ENCODE measurements at regions not wholly inside any gene's neighbourhood (a gene's known extent, or its start where the extent isn't known, plus 50 kb on each side); places are given as distances from the start of the nearest gene placed in this dataset.

GRCh38 chr2:38432820-38433606 is 55.9 kb upstream of the ATL2 start:
- DNase-seq (ENCODE audit: low spot score, unreplicated experiment): no peak
- no peak for TF ChIP-seq CTCF (IDR thresholded peaks at IDR 0.05; ENCODE audit: unreplicated experiment)
- H3K9me3 Mint-ChIP-seq (ENCODE audit: low read depth): no peaks in the 10 kb centered on the region
- H3K4me1 Mint-ChIP-seq (ENCODE audit: low read depth): peaks cover 13% of the 10 kb centered on the region
- H3K27ac Mint-ChIP-seq: no peak overlapping the region
- peaks cover 3% of the 10 kb centered on the region for H3K27me3 Mint-ChIP-seq
- H3K4me3 Mint-ChIP-seq (ENCODE audit: low read depth): no peak overlapping the region
- H3K36me3 Mint-ChIP-seq (ENCODE audit: insufficient read depth): no peaks in the 10 kb centered on the region

GRCh38 chr2:38430597-38431207 is 53.6 kb upstream of the ATL2 start:
- no peak for DNase-seq (ENCODE audit: low spot score, unreplicated experiment)
- TF ChIP-seq CTCF (IDR thresholded peaks at IDR 0.05; ENCODE audit: unreplicated experiment): no peak
- H3K36me3 Mint-ChIP-seq (ENCODE audit: insufficient read depth): no peaks in the 10 kb centered on the region
- no peak overlapping the region for H3K4me3 Mint-ChIP-seq (ENCODE audit: low read depth)
- H3K9me3 Mint-ChIP-seq (ENCODE audit: low read depth): no peaks in the 10 kb centered on the region
- peaks cover 3% of the 10 kb centered on the region for H3K27me3 Mint-ChIP-seq
- H3K4me1 Mint-ChIP-seq (ENCODE audit: low read depth): peaks cover 8% of the 10 kb centered on the region
- no peak overlapping the region for H3K27ac Mint-ChIP-seq

GRCh38 chr2:38430196-38430595 is 53.1 kb upstream of the ATL2 start:
- no peaks in the 10 kb centered on the region for H3K9me3 Mint-ChIP-seq (ENCODE audit: low read depth)
- TF ChIP-seq CTCF (IDR thresholded peaks at IDR 0.05; ENCODE audit: unreplicated experiment): no peak
- H3K36me3 Mint-ChIP-seq (ENCODE audit: insufficient read depth): no peaks in the 10 kb centered on the region
- no peak for DNase-seq (ENCODE audit: low spot score, unreplicated experiment)
- peaks cover 3% of the 10 kb centered on the region for H3K27me3 Mint-ChIP-seq
- no peak overlapping the region for H3K27ac Mint-ChIP-seq
- H3K4me3 Mint-ChIP-seq (ENCODE audit: low read depth): no peak overlapping the region
- H3K4me1 Mint-ChIP-seq (ENCODE audit: low read depth): peaks cover 8% of the 10 kb centered on the region

GRCh38 chr2:38427936-38428335 is 50.9 kb upstream of the ATL2 start:
- peaks cover 8% of the 10 kb centered on the region for H3K4me1 Mint-ChIP-seq (ENCODE audit: low read depth)
- DNase-seq (ENCODE audit: low spot score, unreplicated experiment): no peak
- no peak overlapping the region for H3K4me3 Mint-ChIP-seq (ENCODE audit: low read depth)
- no peak for TF ChIP-seq CTCF (IDR thresholded peaks at IDR 0.05; ENCODE audit: unreplicated experiment)
- no peaks in the 10 kb centered on the region for H3K9me3 Mint-ChIP-seq (ENCODE audit: low read depth)
- H3K27ac Mint-ChIP-seq: no peak overlapping the region
- H3K36me3 Mint-ChIP-seq (ENCODE audit: insufficient read depth): peaks cover 1% of the 10 kb centered on the region
- H3K27me3 Mint-ChIP-seq: no peaks in the 10 kb centered on the region

- Mint-ChIP-seq H3K36me3 (ENCODE audit: insufficient read depth) (peaks cover 1% of the 10 kb centered on the region), H3K4me3 (ENCODE audit: low read depth) (no peak overlapping the region), H3K4me1 (ENCODE audit: low read depth) (peaks cover 5% of the 10 kb centered on the region), H3K9me3 (ENCODE audit: low read depth) (no peaks in the 10 kb centered on the region), H3K27ac (no peak overlapping the region), H3K27me3 (no peaks in the 10 kb centered on the region)
- no peak for DNase-seq (ENCODE audit: low spot score, unreplicated experiment)
- TF ChIP-seq CTCF (IDR thresholded peaks at IDR 0.05; ENCODE audit: unreplicated experiment): no peak
Observed at GRCh38 chr2:38427054-38427453, 50.0 kb upstream of the ATL2 start.

Data from progenitor cell of endocrine pancreas (in vitro differentiated cells).